NCI-H2171 (cell line): ENCODE measurements at regions not wholly inside any gene's neighbourhood (a gene's known extent, or its start where the extent isn't known, plus 50 kb on each side); places are given as distances from the start of the nearest gene placed in this dataset.
"Not testable (repeated sequence)": the region's sequence is repeated elsewhere in the genome, so short reads cannot be mapped to it uniquely, and the experiment has no call there.

Experiments used
- DNase-seq: peaks from one replicate; lab custom pipeline; 2025; lab: John Stamatoyannopoulos, UW

DNA sequence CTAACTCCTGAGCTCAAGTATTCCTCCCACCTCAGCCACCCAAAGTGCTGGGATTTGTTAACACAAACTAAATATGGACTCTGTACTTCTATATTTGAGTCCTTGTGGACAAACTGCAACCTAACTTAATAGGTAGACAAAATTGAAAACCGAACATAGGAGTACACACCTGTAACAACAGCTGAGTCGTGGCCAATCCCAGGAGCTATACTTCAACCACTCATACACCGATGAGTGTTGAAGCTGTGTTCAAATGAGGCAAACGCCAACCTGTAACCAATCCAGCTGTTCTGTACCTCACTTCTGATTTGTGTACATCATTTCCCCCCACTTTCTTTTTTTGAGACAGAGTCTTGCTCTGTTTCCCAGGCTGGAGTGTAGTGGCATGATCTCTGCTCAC, 471.5 kb upstream of the C16orf82 start:
- no peak for DNase-seq

DNA sequence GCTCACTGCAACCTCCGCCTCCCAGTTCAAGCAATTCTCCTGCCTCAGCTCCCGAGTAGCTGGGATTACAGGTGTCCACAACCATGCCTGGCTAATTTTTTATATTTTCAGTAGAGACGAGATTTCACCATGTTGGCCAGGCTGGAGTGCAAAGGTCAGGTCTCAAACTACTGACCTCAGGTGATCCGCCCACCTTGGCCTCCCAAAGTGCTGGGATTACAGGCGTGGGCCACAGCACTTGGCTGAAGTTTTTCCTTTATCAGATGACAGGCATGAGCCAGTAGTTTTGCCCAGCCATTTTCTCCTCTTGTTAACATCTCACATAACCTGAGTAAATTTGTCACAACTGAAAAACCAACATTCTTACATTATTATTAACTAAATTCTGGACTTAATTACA, 470.7 kb upstream of the C16orf82 start:
- DNase-seq = not testable (repeated sequence)

DNA sequence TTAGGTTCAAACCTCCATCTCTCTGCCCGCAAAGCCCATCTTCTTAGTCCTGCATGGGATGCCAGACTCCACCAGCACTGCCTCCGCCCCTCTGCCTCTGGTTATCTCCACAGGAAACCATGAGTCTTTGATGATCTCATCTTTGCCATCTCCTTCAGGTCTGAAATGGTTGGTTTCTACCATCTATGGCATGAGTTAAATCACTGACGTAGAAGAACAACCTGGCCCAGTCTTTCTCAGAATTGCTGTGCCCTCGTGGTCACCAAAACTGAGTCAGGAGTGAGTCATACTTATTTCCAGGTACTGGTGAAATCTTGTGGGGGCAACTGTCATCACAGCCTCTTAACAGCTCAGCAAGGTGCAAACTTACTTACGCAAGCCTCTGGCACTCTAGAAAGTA, 468.7 kb upstream of the C16orf82 start:
- DNase-seq = no peak

DNA sequence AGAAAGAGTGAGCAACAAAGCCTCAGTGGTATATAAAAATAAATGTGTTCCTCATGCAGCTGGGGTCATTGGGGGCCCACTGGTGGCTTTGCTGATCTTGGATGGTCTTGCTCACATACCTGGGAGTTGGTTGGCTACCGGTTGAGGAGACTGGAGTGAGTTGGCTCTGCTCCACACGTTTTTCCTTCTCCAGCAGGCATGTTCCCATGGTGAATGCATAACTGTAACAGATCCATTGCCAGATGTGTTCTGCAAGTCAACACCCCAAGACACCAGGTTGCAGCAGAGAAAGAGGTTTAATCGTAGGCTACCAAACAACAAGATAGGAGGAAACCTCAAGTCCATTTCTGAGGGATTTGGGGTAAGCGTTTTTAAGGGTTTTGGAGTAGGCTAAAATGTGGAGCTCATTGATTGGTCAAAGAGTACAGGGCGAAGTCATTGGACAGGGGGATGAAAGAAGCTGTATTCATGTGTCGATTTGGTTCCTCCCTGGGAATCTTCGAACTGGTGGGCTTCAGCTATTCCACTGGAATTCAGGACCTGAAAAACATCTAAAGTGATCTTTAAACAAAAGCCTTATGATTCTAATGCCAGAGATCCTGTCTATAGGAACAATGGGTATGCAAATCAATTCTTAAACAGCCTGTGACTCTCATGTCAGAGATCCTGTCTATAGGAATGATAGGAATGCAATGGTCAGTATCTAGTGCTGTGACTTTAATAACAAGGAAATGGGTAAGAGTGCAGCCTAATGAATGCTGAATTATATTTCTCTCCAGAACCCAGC, 467.5 kb upstream of the C16orf82 start:
- DNase-seq = no peak

DNA sequence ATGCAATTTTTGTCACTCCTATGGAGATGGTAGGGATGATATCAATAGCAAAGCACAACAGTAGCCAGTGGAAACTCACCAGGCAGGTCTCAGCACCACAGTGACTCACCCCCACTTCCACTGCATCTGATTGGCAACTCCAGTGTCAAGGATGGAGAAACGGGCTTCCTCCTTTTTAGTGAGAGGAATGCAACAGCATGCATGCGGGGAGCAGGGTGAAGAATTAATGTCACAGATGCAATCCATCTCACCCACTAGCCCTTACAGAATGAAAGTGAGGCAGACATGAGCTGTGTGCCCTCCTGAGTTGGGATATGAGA, 467.0 kb upstream of the C16orf82 start:
- DNase-seq = no peak

DNA sequence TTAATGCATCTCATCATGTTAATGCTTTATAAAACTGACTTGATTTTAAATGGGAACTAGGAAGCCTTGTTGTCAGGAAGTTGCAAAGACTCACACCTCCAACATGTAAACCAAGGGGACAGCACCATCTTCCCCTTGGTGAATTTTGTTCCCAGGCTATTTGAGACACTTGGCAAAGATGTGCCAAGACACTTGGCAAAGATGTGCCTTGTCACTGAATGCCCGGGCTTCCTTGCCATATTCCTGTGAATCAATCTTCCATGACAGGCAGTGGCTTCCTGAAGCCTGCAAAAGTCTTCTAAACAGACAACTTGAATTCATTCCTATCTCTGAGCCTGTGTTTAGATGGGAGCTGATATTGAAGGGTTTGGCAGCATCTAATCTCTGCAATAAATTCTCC, 465.4 kb upstream of the C16orf82 start:
- DNase-seq = no peak

DNA sequence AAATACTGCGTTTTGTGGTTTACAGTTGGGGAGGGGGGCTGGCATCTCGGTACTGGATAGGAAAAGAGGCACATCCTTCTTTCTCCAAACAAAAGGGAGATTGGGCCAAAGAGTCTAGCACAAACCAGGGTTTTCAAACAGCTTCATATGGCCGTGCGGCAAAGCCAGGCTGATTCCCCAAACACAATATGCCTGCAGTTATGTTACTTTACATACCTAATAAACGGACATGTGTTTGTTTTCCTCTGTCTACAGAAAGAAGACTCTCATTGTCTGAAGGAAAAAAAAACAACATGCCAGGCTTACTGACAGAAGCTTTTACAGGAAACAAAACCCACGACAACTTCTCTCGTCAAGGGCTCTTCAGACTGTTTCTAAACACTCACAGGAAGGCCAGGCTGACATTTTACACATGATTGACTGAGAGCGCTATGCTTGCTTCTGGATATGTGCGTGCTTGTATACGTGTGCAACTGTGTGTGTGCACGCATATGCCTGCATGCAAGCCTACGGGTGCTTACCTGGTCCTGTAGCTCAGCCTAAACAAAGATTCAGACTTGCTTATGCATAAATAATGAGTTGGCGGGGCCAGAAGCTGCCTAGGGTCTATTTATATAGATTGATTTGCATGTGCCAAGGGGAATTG, 461.0 kb upstream of the C16orf82 start:
- DNase-seq = peak; percentile 40

DNA sequence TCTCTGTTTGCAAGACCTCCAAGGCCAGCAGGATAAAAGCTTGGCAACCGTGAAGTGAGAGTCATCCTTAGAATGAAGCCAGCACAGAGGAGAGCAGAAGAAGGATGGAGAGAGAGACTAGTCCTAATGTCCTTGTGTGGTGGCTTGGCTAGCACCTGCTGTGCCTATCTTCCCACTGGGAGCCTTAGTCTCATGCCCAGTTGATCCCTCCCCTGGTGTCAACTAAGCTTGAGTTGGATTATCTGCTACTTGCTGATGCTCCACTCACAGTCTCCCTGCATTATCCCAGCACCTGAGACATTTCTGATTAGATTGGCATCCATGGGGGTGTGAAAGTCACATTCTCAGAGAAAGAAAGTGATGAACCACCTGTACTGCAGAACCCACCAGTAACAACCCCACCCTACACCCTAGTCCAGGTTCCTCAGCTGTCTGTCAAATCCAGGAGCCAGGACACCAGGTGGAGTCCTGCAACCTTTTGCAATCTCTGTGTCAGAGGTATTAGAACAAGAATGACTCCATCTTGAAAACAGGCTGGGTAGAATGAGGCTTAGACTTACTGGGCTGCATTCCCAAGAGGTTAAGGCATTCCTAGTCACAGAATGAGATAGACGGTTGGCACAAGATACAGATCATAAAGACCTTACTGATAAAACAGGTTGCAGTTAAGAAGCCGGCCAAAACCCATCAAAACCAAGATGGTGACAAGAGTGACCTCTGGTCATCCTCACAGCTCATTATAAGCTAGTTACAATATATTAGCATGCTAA, 460.2 kb upstream of the C16orf82 start:
- DNase-seq = no peak

DNA sequence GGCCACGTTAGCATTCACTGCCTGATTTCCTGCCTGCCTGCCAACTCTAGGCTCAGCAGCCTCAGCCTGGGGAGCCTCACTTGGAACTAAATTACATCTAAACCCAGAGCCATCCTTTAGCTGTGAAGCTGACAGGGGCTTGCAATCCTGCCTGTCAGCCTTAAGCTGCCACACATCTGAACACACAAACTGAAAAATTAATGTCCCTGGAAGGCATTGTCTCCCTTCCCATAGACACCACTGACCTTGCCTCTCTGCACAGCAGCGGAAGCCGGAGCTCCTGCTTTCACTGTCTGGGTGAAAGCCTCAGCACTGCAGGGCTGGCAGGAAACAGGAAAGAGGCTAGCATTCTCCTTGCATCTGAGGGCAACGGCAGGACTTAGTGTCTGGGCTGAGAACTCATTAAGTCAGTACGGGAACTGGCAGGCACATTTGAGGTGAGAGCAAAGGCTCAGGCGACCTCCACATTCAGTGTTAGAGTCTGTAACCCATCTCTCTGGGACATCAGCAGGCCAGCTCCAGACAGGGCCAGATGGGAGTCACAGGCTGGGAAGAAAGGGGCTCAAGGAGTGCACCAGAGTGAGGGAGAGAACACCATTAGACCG, 452.4 kb upstream of the C16orf82 start:
- no peak for DNase-seq

DNA sequence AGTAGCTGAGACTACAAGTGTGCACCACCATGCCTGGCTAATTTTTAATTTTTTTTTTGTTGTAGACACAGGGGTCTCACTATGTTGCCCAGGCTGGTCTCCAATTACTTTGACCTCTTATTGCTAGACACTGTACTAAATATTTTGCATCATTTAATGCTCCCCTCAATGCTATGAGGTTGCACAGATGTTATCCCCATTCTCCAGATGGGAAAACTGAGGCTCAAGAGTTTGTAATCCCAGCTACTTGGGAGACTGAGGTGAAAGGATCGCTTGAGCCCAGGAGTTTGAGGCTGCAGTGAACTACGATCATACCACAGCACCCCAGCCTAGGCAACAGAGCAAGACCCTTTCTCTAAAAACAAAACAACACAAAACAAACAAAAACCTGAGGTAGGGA, 443.3 kb upstream of the C16orf82 start:
- DNase-seq = no peak

DNA sequence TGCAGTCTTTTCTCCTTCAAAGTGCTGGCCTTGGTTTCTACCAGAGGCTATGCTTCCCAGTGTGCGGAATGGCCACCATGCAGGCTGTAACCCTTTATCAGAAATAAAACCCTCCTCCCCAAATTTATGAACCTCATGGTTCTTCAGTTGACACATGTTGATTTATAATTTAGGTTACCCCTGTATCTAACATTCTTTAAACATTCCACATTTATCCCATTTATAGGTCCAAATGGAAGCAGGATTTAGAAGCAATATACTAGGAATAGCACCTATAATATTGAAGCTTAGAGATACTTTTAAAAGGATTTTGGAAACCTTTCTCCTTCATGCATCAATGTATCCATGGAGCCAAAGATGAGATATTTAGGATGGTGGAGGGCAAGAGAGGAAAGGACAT, 438.8 kb upstream of the C16orf82 start:
- no peak for DNase-seq

DNA sequence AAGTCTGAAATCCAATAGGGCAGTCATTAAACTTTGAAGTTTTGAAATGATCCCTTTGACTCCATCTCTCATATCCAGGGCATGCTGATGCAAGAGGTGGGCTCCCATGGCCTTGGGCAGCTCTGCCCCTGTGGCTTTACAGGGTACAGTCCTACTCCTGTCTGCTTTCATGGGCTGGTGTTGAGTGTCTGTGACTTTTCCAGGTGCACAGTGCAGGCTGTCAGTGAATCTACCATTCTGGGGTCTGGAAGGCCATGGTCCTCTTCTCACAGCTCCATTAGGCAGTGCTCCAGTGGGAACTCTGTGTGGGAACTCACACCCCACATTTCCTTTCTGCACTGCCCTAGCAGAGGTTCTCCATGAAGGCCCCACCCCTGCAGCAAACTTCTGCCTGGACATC, 435.4 kb upstream of the C16orf82 start:
- not testable (repeated sequence) for DNase-seq

DNA sequence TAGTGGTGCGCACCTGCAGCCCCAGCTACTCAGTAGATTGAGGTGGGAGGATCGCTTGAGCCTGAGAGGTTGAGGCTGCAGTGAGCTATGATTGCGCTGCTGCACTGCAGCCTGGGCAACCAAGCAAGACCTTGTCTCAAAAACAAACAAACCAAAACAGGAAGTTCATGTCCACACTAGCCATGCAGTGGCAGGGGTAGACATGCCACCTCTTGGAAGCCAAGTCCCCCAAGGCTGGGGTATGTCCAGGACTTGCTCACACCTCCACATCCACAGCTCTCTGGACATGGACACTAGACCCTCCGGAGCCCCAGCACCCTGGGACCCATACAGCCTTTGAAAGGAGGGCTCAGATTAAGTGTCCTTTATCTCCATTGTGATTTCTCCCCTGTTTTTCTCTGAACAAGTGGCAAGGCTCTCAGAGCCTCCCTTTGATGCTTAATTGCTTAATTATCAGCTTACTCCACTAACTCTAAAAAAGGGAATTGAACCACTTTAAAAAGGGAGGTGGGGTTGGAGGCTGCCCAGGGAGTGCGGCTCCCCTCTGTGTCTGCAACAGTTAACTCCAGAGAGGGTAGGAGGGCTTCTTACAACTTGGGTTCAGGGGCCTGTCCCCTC, 424.6 kb upstream of the C16orf82 start:
- no peak for DNase-seq

DNA sequence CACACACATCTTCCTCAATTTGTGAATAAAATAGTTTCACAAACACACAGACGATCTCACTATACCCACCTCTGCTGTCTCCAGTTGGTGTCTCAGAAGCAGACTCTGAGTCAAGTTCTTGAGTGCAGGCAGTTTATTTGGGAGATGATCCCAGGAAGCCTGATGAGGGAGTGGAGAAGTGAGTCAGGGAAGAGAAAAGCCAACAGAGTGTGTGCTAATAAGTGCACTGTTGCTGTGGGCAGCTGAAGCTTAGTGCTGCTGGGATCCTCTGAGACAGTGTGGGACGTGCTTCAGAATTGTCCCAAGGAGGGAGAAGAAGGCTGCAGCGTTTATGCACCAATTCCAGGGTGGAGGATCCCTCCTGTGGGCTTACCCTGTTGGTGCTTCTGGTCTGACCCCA, 423.2 kb upstream of the C16orf82 start:
- DNase-seq = no peak

DNA sequence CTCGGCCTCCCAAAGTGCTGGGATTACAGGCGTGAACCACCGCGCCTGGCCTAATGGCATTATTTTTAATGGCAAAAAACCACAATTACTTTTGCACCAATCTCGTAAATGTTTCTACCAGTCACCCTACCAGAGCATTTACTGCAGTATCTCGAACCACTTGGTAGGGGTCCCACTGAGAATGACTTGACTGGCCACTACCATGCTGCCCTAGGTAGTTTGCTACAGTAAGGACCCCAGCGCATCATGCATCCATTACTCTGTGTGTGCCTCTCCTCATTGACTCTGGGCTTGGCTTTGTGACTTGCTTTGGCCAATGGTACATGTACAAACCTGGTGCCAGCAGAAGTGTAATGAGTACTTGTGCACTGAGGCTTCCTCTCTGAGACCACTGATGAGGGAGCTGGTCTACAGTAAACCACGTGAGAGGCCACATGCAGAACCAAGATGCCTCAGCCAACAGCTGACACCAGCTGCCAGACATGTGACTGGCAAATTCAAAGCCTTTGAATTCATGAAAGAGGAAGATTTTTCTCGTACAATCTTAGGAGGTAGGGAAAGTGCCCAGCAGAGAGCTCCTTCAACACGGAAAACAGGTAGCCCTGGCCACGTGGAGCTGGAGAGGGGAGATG, 421.7 kb upstream of the C16orf82 start:
- no peak for DNase-seq

DNA sequence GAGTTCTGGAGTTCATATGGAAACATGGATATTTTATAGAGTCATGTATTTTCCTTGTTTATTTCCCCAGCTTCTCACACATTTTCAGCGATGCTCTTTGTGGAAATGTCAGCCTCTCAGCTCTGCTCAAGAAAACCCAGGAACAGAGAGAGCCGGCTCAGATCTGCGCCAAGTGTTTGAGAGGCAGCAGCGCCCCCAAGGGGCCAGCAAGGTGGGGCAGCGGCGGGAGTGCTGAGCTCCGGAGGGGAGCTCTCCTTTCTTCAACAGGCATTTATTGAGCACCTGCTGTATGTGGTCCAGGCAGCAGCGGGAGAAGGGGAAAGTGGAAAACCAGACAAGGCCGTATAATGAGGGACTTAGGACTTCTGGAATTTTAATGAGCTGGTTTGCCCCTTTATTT, 421.1 kb upstream of the C16orf82 start:
- DNase-seq = no peak

DNA sequence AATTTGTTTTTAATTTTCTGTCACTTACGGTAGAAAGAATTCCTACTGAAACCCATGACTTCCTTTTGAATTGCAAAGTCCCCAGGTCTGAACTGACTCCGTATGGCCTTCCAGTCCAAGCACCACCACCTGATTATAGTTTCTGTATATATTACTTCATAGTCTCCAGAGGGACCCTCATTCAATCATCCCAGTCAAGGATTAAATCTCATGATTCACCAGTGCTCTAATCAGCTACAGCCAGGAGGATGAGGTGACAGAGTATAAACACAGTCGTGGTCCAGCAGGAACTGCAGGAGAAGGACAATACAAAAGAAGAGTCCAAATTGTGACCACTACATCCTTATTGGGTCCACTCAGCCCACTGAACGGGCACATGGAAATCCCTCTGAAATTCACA, 418.9 kb upstream of the C16orf82 start:
- DNase-seq = no peak

DNA sequence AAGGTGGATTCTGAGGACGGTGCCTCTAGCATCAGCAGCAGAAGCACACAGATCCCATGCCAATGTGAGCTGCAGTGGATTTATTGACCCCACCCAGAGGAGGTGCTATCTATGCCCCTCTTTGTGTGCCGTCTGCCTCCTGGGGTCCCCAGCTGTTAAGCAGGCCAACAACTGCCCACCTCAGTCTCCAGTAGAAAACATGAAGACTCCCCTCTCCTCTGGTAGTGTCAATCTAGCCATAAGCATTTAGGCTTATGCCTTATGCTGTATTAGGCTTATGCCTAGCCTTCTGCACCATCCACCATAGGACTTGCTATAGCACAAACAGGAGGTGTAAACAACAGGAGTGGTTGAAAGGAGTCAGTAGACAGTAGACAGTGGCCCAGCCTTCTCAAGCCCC, 417.9 kb upstream of the C16orf82 start:
- no peak for DNase-seq

DNA sequence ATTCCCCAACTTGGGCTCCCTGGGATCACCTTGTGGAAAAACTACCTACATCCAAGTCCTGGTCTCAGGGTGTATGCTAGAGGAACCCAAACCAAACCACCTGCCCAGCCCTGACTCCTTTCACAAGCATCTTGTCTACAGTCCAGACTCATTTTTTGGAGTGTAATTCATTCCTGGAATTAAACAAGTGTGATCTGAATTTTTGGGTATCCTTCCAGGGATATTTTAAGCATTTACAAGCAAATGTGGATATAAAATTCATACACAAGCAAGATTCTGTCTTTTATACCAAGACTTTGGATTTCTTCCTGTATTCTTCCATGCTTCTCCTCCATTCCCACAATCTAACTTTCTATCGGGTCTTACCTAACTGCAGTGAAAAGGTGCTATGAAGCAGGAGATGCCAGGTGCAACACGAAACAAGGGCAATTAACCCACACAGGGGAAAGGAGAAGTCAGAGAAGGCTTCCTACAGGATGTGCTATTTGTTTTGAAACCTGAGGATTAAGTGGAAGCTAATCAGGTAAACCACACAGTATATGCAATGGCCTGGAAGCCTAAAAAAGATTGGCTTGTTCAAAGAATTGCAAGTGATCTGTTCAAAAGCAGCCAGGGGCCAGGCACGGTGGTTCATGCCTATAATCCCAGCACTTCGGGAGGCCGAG, 417.2 kb upstream of the C16orf82 start:
- DNase-seq = peak; percentile 11

DNA sequence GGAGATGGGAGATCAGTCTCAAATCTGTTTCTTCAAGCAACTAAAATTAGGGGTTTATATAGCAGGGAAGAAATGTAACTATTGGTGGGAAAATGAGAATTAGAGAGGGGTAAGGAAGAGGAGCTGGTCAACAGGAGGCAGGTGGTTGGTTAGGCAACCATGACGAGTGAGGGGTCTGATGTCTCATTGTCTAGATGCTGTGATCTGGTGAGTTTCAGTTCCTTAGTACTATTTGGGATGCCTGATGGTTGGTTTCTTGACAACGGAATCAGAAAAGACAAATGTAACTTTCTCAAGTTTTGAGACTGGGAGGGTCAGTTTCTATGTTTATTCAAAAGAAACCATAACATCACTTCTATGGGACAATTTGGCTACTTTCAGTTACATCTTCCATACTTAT, 415.3 kb upstream of the C16orf82 start:
- no peak for DNase-seq

DNA sequence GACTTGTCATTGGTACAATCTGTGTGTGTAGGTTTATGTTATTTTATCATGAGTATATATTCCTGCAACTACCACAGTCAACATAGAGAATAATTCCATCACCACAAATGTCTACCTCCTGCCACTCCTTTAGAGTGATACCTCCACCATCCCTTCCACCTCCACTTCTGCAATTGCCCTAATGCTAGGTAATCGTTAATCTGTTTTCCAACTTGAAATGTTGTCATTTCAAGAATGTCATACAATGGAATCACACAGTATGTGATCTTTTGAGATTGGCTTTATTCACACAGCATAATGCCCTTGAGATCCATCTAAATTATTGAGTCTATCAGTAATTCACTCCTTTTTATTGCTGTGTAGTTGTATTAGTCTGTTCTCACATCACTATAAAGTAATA, 414.8 kb upstream of the C16orf82 start:
- DNase-seq = no peak
